K562 (cell line): ENCODE measurements at regions not wholly inside any gene's neighbourhood (a gene's known extent, or its start where the extent isn't known, plus 50 kb on each side); places are given as distances from the start of the nearest gene placed in this dataset.
A peak's percentile ranks its signal among the peaks of the same experiment; 100 is the strongest.

Experiments used
- ATAC-seq: fragments of 200-7000 bp; cut with Tn5 transposase; 3 replicates; pipeline ENCODE4 v1.9.1; 2020; ENCODE audit warnings: moderate library complexity
- BruUV-seq: library from RNA; stranded (reverse); fragments of 400-500 nt; replicated peaks from 2 replicates; lab custom pipeline; 2021; lab: Mats Ljungman, UMichigan
- CTCF ChIA-PET: fragments of 300-600 bp; formaldehyde crosslinking; extraction: SDS; loops from one replicate; lab custom pipeline; 2021; ENCODE audit warnings: low intra/inter-chr PET ratio; lab: Yijun Ruan, JAX
- POLR2A ChIA-PET: fragments of 300-600, 350-650 bp; sonication (Branson Sonifier 250); formaldehyde crosslinking; extraction: SDS; loops from one replicate; lab custom pipeline; 2021; ENCODE audit warnings: antibody characterized with exemption, inconsistent platforms; lab: Yijun Ruan, JAX
- DNase-seq, 4 experiments: peaks; one replicate each; pipeline versions ENCODE4 v3.0.0 to v3.0.0-alpha.2; 2011 to 2018; ENCODE audit warnings: low spot score in 3 of 4, mixed read lengths in 3 of 4; ENCODE audit errors: extremely low read depth in 1 of 4
- FAIRE-seq: peaks from 2 replicates; lab custom pipeline; 2011; peaks lifted over from hg19 to GRCh38; lab: Jason Lieb, UNC
- H2AFZ ChIP-seq: 2 replicates; pipeline ENCODE4 v1.6.0; 2011; ENCODE audit warnings: low read depth, low read length, control low read depth, inconsistent platforms
- H3K27ac ChIP-seq: fragments of 200-600 bp; 3 replicates; pipeline ENCODE4 v1.8.0; 2011; ENCODE audit warnings: low read depth, mild to moderate bottlenecking, control low read depth, inconsistent platforms, low read length, moderate library complexity, mixed read lengths; ENCODE audit errors: extremely low read depth
- H3K27me3 ChIP-seq, 2 experiments: fragments of 300-600 bp in 1 of 2; 2 replicates in 1 of 2; 3 replicates in 1 of 2; pipeline versions ENCODE4 v1.6.0 to v1.8.0; 2011; ENCODE audit warnings: inconsistent platforms in 2 of 2, low read length in 2 of 2, mild to moderate bottlenecking in 1 of 2, mixed read lengths in 1 of 2, moderate library complexity in 1 of 2; ENCODE audit not compliant: control insufficient read depth in 2 of 2, insufficient read depth in 2 of 2
- H3K36me3 ChIP-seq: fragments of 300-600 bp; 3 replicates; pipeline ENCODE4 v1.8.0; 2011; ENCODE audit warnings: mild to moderate bottlenecking, low read length, inconsistent platforms; ENCODE audit not compliant: control insufficient read depth, insufficient read depth
- H3K4me1 ChIP-seq, 2 experiments: fragments of 200-600 bp in 1 of 2; replicated peaks in 1 of 2; 2 replicates in 1 of 2; 3 replicates in 1 of 2; pipeline versions ENCODE4 v1.5.1 to v1.8.0; 2011; ENCODE audit warnings: inconsistent platforms in 2 of 2, low read length in 2 of 2, mild to moderate bottlenecking in 1 of 2, mixed read lengths in 1 of 2, moderate library complexity in 1 of 2; ENCODE audit not compliant: control insufficient read depth in 2 of 2, insufficient read depth in 2 of 2
- H3K4me2 ChIP-seq: 2 replicates; pipeline ENCODE4 v1.6.1; 2011; ENCODE audit warnings: low read length, control low read depth, inconsistent platforms, mixed read lengths; ENCODE audit not compliant: insufficient read depth
- H3K4me3 ChIP-seq: fragments of 200-600 bp; sonication (generic), shearing (Covaris generic); 2 replicates; pipeline ENCODE4 v1.5.1; 2016; ENCODE audit warnings: control low read depth, inconsistent platforms
- H3K79me2 ChIP-seq: fragments of 200-600 bp; 3 replicates; pipeline ENCODE4 v1.8.0; 2011; ENCODE audit warnings: low read length, inconsistent platforms; ENCODE audit not compliant: control insufficient read depth, insufficient read depth
- H3K9ac ChIP-seq, 2 experiments: 2 replicates each; pipeline versions ENCODE4 v1.6.0 to v1.6.1; 2011; ENCODE audit warnings: low read depth in 2 of 2, low read length in 2 of 2, control low read depth in 1 of 2, inconsistent platforms in 1 of 2, mild to moderate bottlenecking in 1 of 2, mixed read lengths in 1 of 2; ENCODE audit not compliant: insufficient read depth in 1 of 2
- H3K9me1 ChIP-seq: one replicate; pipeline ENCODE4 v1.6.0; 2011; ENCODE audit warnings: inconsistent platforms, mild to moderate bottlenecking, low read length, moderate library complexity; ENCODE audit not compliant: control insufficient read depth, insufficient read depth
- H3K9me3 ChIP-seq: replicated peaks from 2 replicates; pipeline ENCODE4 v1.5.1; 2011; ENCODE audit warnings: low read depth, low read length, inconsistent platforms; ENCODE audit not compliant: control insufficient read depth, insufficient read depth
- H4K20me1 ChIP-seq: replicated peaks from 2 replicates; pipeline ENCODE4 v1.6.1; 2011; ENCODE audit warnings: low read length, inconsistent platforms, mixed read lengths; ENCODE audit not compliant: control insufficient read depth, insufficient read depth
- C11orf30 ChIP-seq: fragments of 450-650 bp; IDR thresholded peaks from 2 replicates; pipeline ENCODE4 v1.6.1; 2016; ENCODE audit warnings: low read depth, mild to moderate bottlenecking
- LCOR ChIP-seq: sonication (generic); formaldehyde crosslinking; IDR thresholded peaks from 2 replicates; pipeline ENCODE4 v1.8.0; 2022; ENCODE audit warnings: mild to moderate bottlenecking, missing genetic modification reagents
- MAFF ChIP-seq: IDR thresholded peaks from 2 replicates; pipeline ENCODE4 v1.6.1; 2012; ENCODE audit warnings: low read length, improper control_type of control experiment
- MAFG ChIP-seq: fragments of 450-650 bp; conservative IDR thresholded peaks from 2 replicates; pipeline ENCODE4 v1.6.1; 2016; ENCODE audit warnings: missing genetic modification characterization, missing compliant biosample characterization
- MAFK ChIP-seq: IDR thresholded peaks from 2 replicates; pipeline ENCODE4 v1.6.1; 2011; ENCODE audit warnings: low read length, improper control_type of control experiment
- ZBTB9 ChIP-seq: fragments of 450-650 bp; formaldehyde crosslinking; IDR thresholded peaks from 2 replicates; pipeline ENCODE4 v1.4.0; 2020; ENCODE audit warnings: mild to moderate bottlenecking, moderate library complexity
- ZNF316 ChIP-seq: fragments of 450-650 bp; IDR thresholded peaks from 2 replicates; pipeline ENCODE4 v1.6.1; 2016
- WGBS: fragments of 100-300 bp; shearing (Covaris generic); methylation state at CpG from one replicate; pipeline ENCODE4 v1.1.6; 2016; ENCODE audit warnings: low coverage, mixed read lengths; ENCODE audit not compliant: insufficient coverage; ENCODE audit errors: missing lambda C conversion rate; 5-methylcytosine and 5-hydroxymethylcytosine counted together
- in situ Hi-C: fragments of 300-500 bp; cut with MboI; formaldehyde crosslinking; loops from 4 replicates; pipeline ENCODE4 v1.15.0; 2018; ENCODE audit warnings: inconsistent platforms, mixed read lengths
- intact Hi-C: fragments of 100-400 bp; cut with micrococcal nuclease; formaldehyde crosslinking; loops from 2 replicates; pipeline ENCODE4 v1.14.2; 2022

GRCh38 chr4:32192991-32193390 lies 1472.8 kb downstream of the PCDH7 start:
- no peak overlapping the region for H2AFZ ChIP-seq
- TF ChIP-seq C11orf30 (peak; percentile 65), MAFG (tag) (peak; percentile 65), ZNF316 (peak; percentile 82), LCOR (no peak), ZBTB9 (no peak), MAFF (peak; percentile 72), MAFK (peak; percentile 68)

More at GRCh38 chr4:32192991-32193390, 1472.8 kb downstream of the PCDH7 start:
- Histone ChIP-seq H3K9me3 (no peaks in the 10 kb centered on the region), H3K4me2 (no peak overlapping the region), H3K36me3 (no peaks in the 10 kb centered on the region), H3K9me1 (no peaks in the 10 kb centered on the region), H3K4me1 (no peaks in the 10 kb centered on the region), H3K9ac (no peak overlapping the region; a peak in 1 of 4 replicates), H3K27ac (peak overlapping the region; percentile 80; the same call in 1 of the 3 replicates), H4K20me1 (no peaks in the 10 kb centered on the region), H3K79me2 (no peaks in the 10 kb centered on the region), H3K27me3 (no peaks in the 10 kb centered on the region), H3K4me3 (no peak overlapping the region)
- FAIRE-seq, result no peak
- DNase-seq, result no peak
- WGBS, result 61% methylated on average over 4 of the region's 4 CpGs
- no peak for ATAC-seq
- ChIA-PET CTCF (no interaction called here), POLR2A (no interaction called here)
- intact Hi-C loops (no loop called here), in situ Hi-C loops (no loop called here)
- no TSS peak for BruUV-seq
